GM23338 (cell line): ENCODE measurements at regions not wholly inside any gene's neighbourhood (a gene's known extent, or its start where the extent isn't known, plus 50 kb on each side); places are given as distances from the start of the nearest gene placed in this dataset.

Experiments
- CREB1 ChIP-seq: fragments of 250-450 bp; sonication (Bioruptor Pico); IDR thresholded peaks from 2 replicates; pipeline ENCODE4 v1.5.0; 2020; ENCODE audit warnings: low read depth, mild to moderate bottlenecking, moderate library complexity
- ETS1 ChIP-seq: IDR thresholded peaks from 2 replicates; pipeline ENCODE4 v1.6.1; 2016; ENCODE audit warnings: antibody characterized with exemption
- EZH2 ChIP-seq: fragments of 200-600 bp; sonication (generic); IDR thresholded peaks from one replicate; pipeline ENCODE4 v1.8.0; 2017; ENCODE audit warnings: antibody characterized with exemption, mild to moderate bottlenecking, low read depth; ENCODE audit not compliant: unreplicated experiment
- EZH2phosphoT487 ChIP-seq: fragments of 200-600 bp; sonication (generic); IDR thresholded peaks from one replicate; pipeline ENCODE4 v1.8.1; 2018; ENCODE audit warnings: antibody characterized with exemption; ENCODE audit not compliant: unreplicated experiment
- JUNB ChIP-seq: IDR thresholded peaks from one replicate; pipeline ENCODE4 v1.6.1; 2016; ENCODE audit warnings: antibody characterized with exemption; ENCODE audit not compliant: unreplicated experiment
- NANOG ChIP-seq: IDR thresholded peaks from 2 replicates; pipeline ENCODE4 v1.6.1; 2016; ENCODE audit warnings: antibody characterized with exemption, borderline replicate concordance
- POLR2AphosphoS5 ChIP-seq: IDR thresholded peaks from 2 replicates; pipeline ENCODE4 v1.6.1; 2016; ENCODE audit warnings: antibody characterized with exemption, low read depth
- REST ChIP-seq: IDR thresholded peaks from one replicate; pipeline ENCODE4 v1.6.1; 2018; ENCODE audit warnings: antibody characterized with exemption; ENCODE audit not compliant: unreplicated experiment
- STAT1 ChIP-seq: IDR thresholded peaks from one replicate; pipeline ENCODE4 v1.6.1; 2016; ENCODE audit warnings: antibody characterized with exemption; ENCODE audit not compliant: unreplicated experiment
- ZNF114 ChIP-seq: fragments of 250-450 bp; sonication (Bioruptor Pico); IDR thresholded peaks from 2 replicates; pipeline ENCODE4 v1.5.0; 2020; ENCODE audit warnings: mild to moderate bottlenecking, moderate library complexity
- ZNF331 ChIP-seq: fragments of 250-450 bp; sonication (Bioruptor Pico); IDR thresholded peaks from 2 replicates; pipeline ENCODE4 v1.5.0; 2020; ENCODE audit warnings: low read depth, mild to moderate bottlenecking, moderate library complexity
- TF ChIP-seq, protein P1 (sequence below), 2 experiments: fragments of 200-600 bp in 1 of 2; sonication (generic) in 1 of 2; conservative IDR thresholded peaks; 2 replicates each; pipeline versions ENCODE4 v1.5.1 to v1.6.1; 2016 to 2017; ENCODE audit warnings: antibody characterized with exemption in 2 of 2, low read depth in 2 of 2, mild to moderate bottlenecking in 2 of 2, moderate library complexity in 1 of 2
- TF ChIP-seq, protein P2 (sequence below): fragments of 250-450 bp; sonication (Bioruptor Pico); IDR thresholded peaks from 2 replicates; pipeline ENCODE4 v1.5.0; 2020; ENCODE audit warnings: mild to moderate bottlenecking, moderate library complexity

GRCh38 chr2:19654310-19655090 lies 247.3 kb downstream of the TTC32 start:
- TF ChIP-seq EZH2 (no peak), EZH2phosphoT487 (no peak), POLR2AphosphoS5 (no peak), REST (no peak), JUNB (no peak), CREB1 (CRISPR knock-in tag) (no peak), ETS1 (no peak), NANOG (no peak), ZNF114 (CRISPR knock-in tag) (no peak), ZNF331 (no peak), STAT1 (no peak)
- TF ChIP-seq, protein P1, sequence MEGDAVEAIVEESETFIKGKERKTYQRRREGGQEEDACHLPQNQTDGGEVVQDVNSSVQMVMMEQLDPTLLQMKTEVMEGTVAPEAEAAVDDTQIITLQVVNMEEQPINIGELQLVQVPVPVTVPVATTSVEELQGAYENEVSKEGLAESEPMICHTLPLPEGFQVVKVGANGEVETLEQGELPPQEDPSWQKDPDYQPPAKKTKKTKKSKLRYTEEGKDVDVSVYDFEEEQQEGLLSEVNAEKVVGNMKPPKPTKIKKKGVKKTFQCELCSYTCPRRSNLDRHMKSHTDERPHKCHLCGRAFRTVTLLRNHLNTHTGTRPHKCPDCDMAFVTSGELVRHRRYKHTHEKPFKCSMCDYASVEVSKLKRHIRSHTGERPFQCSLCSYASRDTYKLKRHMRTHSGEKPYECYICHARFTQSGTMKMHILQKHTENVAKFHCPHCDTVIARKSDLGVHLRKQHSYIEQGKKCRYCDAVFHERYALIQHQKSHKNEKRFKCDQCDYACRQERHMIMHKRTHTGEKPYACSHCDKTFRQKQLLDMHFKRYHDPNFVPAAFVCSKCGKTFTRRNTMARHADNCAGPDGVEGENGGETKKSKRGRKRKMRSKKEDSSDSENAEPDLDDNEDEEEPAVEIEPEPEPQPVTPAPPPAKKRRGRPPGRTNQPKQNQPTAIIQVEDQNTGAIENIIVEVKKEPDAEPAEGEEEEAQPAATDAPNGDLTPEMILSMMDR (conservative IDR thresholded peaks at IDR 0.05; ENCODE audit: low read depth in 2 of 2): no peak
- TF ChIP-seq, protein P2, sequence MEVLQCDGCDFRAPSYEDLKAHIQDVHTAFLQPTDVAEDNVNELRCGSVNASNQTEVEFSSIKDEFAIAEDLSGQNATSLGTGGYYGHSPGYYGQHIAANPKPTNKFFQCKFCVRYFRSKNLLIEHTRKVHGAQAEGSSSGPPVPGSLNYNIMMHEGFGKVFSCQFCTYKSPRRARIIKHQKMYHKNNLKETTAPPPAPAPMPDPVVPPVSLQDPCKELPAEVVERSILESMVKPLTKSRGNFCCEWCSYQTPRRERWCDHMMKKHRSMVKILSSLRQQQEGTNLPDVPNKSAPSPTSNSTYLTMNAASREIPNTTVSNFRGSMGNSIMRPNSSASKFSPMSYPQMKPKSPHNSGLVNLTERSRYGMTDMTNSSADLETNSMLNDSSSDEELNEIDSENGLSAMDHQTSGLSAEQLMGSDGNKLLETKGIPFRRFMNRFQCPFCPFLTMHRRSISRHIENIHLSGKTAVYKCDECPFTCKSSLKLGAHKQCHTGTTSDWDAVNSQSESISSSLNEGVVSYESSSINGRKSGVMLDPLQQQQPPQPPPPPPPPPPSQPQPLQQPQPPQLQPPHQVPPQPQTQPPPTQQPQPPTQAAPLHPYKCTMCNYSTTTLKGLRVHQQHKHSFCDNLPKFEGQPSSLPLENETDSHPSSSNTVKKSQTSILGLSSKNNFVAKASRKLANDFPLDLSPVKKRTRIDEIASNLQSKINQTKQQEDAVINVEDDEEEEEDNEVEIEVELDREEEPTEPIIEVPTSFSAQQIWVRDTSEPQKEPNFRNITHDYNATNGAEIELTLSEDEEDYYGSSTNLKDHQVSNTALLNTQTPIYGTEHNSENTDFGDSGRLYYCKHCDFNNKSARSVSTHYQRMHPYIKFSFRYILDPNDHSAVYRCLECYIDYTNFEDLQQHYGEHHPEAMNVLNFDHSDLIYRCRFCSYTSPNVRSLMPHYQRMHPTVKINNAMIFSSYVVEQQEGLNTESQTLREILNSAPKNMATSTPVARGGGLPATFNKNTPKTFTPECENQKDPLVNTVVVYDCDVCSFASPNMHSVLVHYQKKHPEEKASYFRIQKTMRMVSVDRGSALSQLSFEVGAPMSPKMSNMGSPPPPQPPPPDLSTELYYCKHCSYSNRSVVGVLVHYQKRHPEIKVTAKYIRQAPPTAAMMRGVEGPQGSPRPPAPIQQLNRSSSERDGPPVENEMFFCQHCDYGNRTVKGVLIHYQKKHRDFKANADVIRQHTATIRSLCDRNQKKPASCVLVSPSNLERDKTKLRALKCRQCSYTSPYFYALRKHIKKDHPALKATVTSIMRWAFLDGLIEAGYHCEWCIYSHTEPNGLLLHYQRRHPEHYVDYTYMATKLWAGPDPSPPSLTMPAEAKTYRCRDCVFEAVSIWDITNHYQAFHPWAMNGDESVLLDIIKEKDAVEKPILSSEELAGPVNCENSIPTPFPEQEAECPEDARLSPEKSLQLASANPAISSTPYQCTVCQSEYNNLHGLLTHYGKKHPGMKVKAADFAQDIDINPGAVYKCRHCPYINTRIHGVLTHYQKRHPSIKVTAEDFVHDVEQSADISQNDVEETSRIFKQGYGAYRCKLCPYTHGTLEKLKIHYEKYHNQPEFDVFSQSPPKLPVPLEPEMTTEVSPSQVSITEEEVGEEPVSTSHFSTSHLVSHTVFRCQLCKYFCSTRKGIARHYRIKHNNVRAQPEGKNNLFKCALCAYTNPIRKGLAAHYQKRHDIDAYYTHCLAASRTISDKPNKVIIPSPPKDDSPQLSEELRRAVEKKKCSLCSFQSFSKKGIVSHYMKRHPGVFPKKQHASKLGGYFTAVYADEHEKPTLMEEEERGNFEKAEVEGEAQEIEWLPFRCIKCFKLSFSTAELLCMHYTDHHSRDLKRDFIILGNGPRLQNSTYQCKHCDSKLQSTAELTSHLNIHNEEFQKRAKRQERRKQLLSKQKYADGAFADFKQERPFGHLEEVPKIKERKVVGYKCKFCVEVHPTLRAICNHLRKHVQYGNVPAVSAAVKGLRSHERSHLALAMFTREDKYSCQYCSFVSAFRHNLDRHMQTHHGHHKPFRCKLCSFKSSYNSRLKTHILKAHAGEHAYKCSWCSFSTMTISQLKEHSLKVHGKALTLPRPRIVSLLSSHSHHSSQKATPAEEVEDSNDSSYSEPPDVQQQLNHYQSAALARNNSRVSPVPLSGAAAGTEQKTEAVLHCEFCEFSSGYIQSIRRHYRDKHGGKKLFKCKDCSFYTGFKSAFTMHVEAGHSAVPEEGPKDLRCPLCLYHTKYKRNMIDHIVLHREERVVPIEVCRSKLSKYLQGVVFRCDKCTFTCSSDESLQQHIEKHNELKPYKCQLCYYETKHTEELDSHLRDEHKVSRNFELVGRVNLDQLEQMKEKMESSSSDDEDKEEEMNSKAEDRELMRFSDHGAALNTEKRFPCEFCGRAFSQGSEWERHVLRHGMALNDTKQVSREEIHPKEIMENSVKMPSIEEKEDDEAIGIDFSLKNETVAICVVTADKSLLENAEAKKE (CRISPR knock-in tag): no peak
